ENCODE measurements at regions not wholly inside any gene's neighbourhood (a gene's known extent, or its start where the extent isn't known, plus 50 kb on each side); places are given as distances from the start of the nearest gene placed in this dataset.

- Histone ChIP-seq H4K20me1 (ENCODE audit: insufficient read depth, low read length) (no peaks in the 10 kb centered on the region), H3K4me1 (ENCODE audit: low read length) (no peaks in the 10 kb centered on the region), H3K79me2 (ENCODE audit: low read length) (no peaks in the 10 kb centered on the region), H3K9me2 (replicated peaks; ENCODE audit: insufficient read depth, low read length) (no peaks in the 10 kb centered on the region), H3K27me3 (replicated peaks; ENCODE audit: insufficient read depth, low read length) (no peaks in the 10 kb centered on the region), H2AFZ (ENCODE audit: low read length) (no peak overlapping the region), H3K27ac (ENCODE audit: low read length) (no peak overlapping the region), H3F3A (ENCODE audit: insufficient read depth, low read length) (no peaks in the 10 kb centered on the region), H3K9ac (ENCODE audit: low read length) (no peak overlapping the region), H3K4me3 (ENCODE audit: low read length) (no peak overlapping the region), H3K4me2 (ENCODE audit: low read depth, low read length) (no peak overlapping the region), H3K9me3 (replicated peaks; ENCODE audit: insufficient read depth, low read length) (no peaks in the 10 kb centered on the region), H3K36me3 (replicated peaks; ENCODE audit: insufficient read depth, low read length) (no peaks in the 10 kb centered on the region)
- TF ChIP-seq EZH2 (optimal IDR thresholded peaks at IDR 0.05; ENCODE audit: low read depth, low read length) (no peak), EZH2phosphoT487 (IDR thresholded peaks at IDR 0.05; ENCODE audit: low read length) (no peak)
- TF ChIP-seq, protein P1, sequence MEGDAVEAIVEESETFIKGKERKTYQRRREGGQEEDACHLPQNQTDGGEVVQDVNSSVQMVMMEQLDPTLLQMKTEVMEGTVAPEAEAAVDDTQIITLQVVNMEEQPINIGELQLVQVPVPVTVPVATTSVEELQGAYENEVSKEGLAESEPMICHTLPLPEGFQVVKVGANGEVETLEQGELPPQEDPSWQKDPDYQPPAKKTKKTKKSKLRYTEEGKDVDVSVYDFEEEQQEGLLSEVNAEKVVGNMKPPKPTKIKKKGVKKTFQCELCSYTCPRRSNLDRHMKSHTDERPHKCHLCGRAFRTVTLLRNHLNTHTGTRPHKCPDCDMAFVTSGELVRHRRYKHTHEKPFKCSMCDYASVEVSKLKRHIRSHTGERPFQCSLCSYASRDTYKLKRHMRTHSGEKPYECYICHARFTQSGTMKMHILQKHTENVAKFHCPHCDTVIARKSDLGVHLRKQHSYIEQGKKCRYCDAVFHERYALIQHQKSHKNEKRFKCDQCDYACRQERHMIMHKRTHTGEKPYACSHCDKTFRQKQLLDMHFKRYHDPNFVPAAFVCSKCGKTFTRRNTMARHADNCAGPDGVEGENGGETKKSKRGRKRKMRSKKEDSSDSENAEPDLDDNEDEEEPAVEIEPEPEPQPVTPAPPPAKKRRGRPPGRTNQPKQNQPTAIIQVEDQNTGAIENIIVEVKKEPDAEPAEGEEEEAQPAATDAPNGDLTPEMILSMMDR (IDR thresholded peaks at IDR 0.05; ENCODE audit: low read length), result no peak
- no peak for DNase-seq
Measured at GRCh38 chr10:64507651-64508028, 986.4 kb downstream of the REEP3 start.

DNA sequence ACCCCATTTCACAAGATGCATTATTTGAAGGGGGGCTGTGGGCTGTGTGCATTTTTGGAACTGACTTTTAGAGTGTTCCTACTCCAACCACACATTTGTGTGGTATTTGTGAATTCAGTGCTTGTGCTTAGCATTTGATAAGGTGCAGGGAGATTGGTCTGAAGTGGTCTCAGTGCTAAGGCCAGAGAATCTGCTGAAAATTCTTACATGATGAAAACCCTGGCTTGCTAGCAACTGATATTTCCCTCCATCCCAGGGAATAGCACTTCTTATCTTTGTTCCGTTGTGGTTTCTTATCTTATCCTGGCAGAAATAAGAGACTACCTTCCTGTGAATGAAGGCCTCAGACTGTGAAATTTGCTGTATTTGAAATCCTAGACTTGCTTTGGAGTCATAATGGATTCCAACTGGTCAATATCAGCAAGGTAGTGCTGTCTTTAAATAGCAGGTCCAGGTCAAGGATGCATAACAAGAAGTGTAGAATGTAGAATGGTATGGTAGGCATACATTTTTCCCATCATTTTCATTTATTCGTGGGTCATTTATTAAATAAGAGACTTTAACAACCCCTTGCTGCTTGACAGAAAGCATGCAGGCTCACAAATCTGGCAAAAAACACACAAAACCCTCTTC lies 986.9 kb downstream of the REEP3 start:
- no peaks in the 10 kb centered on the region for H3K9me2 ChIP-seq (replicated peaks; ENCODE audit: insufficient read depth, low read length)
- no peaks in the 10 kb centered on the region for H3F3A ChIP-seq (ENCODE audit: insufficient read depth, low read length)
- no peak overlapping the region for H3K27ac ChIP-seq (ENCODE audit: low read length)
- no peaks in the 10 kb centered on the region for H3K4me1 ChIP-seq (ENCODE audit: low read length)
- H3K4me3 ChIP-seq (ENCODE audit: low read length), result no peak overlapping the region
- no peaks in the 10 kb centered on the region for H3K9me3 ChIP-seq (replicated peaks; ENCODE audit: insufficient read depth, low read length)
- H4K20me1 ChIP-seq (ENCODE audit: insufficient read depth, low read length), result no peaks in the 10 kb centered on the region
- no peaks in the 10 kb centered on the region for H3K36me3 ChIP-seq (replicated peaks; ENCODE audit: insufficient read depth, low read length)
- H3K4me2 ChIP-seq (ENCODE audit: low read depth, low read length), result no peak overlapping the region
- H3K27me3 ChIP-seq (replicated peaks; ENCODE audit: insufficient read depth, low read length), result no peaks in the 10 kb centered on the region
- DNase-seq, result no peak
- TF ChIP-seq, protein P1 (IDR thresholded peaks at IDR 0.05; ENCODE audit: low read length), result no peak
- no peak for TF ChIP-seq EZH2phosphoT487 (IDR thresholded peaks at IDR 0.05; ENCODE audit: low read length)
- no peak for TF ChIP-seq EZH2 (optimal IDR thresholded peaks at IDR 0.05; ENCODE audit: low read depth, low read length)
- no peaks in the 10 kb centered on the region for H3K79me2 ChIP-seq (ENCODE audit: low read length)
- no peak overlapping the region for H3K9ac ChIP-seq (ENCODE audit: low read length)
- H2AFZ ChIP-seq (ENCODE audit: low read length), result no peak overlapping the region

- Histone ChIP-seq H3K9me2 (replicated peaks; ENCODE audit: insufficient read depth, low read length) (no peaks in the 10 kb centered on the region), H2AFZ (ENCODE audit: low read length) (no peak overlapping the region), H3K4me1 (ENCODE audit: low read length) (no peaks in the 10 kb centered on the region), H3K27ac (ENCODE audit: low read length) (no peak overlapping the region), H3K9me3 (replicated peaks; ENCODE audit: insufficient read depth, low read length) (no peaks in the 10 kb centered on the region), H3K79me2 (ENCODE audit: low read length) (no peaks in the 10 kb centered on the region), H3K36me3 (replicated peaks; ENCODE audit: insufficient read depth, low read length) (no peaks in the 10 kb centered on the region), H3K4me2 (ENCODE audit: low read depth, low read length) (no peak overlapping the region), H3K9ac (ENCODE audit: low read length) (no peak overlapping the region), H3K4me3 (ENCODE audit: low read length) (no peak overlapping the region), H3F3A (ENCODE audit: insufficient read depth, low read length) (no peaks in the 10 kb centered on the region), H4K20me1 (ENCODE audit: insufficient read depth, low read length) (no peaks in the 10 kb centered on the region), H3K27me3 (replicated peaks; ENCODE audit: insufficient read depth, low read length) (no peaks in the 10 kb centered on the region)
- TF ChIP-seq EZH2 (optimal IDR thresholded peaks at IDR 0.05; ENCODE audit: low read depth, low read length), result no peak
- no peak for DNase-seq
Measured at GRCh38 chr10:64515970-64516699, 994.9 kb downstream of the REEP3 start.

- H3K9me2 ChIP-seq (replicated peaks; ENCODE audit: insufficient read depth, low read length), result no peaks in the 10 kb centered on the region
- no peaks in the 10 kb centered on the region for H3K79me2 ChIP-seq (ENCODE audit: low read length)
- no peaks in the 10 kb centered on the region for H3K36me3 ChIP-seq (replicated peaks; ENCODE audit: insufficient read depth, low read length)
- TF ChIP-seq EZH2phosphoT487 (IDR thresholded peaks at IDR 0.05; ENCODE audit: low read length) (no peak), EZH2 (optimal IDR thresholded peaks at IDR 0.05; ENCODE audit: low read depth, low read length) (no peak)
- TF ChIP-seq, protein P1 (IDR thresholded peaks at IDR 0.05; ENCODE audit: low read length), result no peak
- H3K4me2 ChIP-seq (ENCODE audit: low read depth, low read length), result no peak overlapping the region
- H2AFZ ChIP-seq (ENCODE audit: low read length), result no peak overlapping the region
- no peak overlapping the region for H3K4me3 ChIP-seq (ENCODE audit: low read length)
- no peaks in the 10 kb centered on the region for H3K4me1 ChIP-seq (ENCODE audit: low read length)
- H3K9me3 ChIP-seq (replicated peaks; ENCODE audit: insufficient read depth, low read length), result no peaks in the 10 kb centered on the region
- no peak for DNase-seq
- no peaks in the 10 kb centered on the region for H3F3A ChIP-seq (ENCODE audit: insufficient read depth, low read length)
- no peaks in the 10 kb centered on the region for H4K20me1 ChIP-seq (ENCODE audit: insufficient read depth, low read length)
- no peak overlapping the region for H3K9ac ChIP-seq (ENCODE audit: low read length)
- no peak overlapping the region for H3K27ac ChIP-seq (ENCODE audit: low read length)
- H3K27me3 ChIP-seq (replicated peaks; ENCODE audit: insufficient read depth, low read length), result no peaks in the 10 kb centered on the region
Measured at GRCh38 chr10:64518456-64518855, 997.3 kb downstream of the REEP3 start.

Measured in MM.1S (cell line).